Brain pericyte (primary cell): ENCODE measurements at regions not wholly inside any gene's neighbourhood (a gene's known extent, or its start where the extent isn't known, plus 50 kb on each side); places are given as distances from the start of the nearest gene placed in this dataset.

Experiments used
- DNase-seq: peaks from one replicate; pipeline ENCODE4 v3.0.0-alpha.2; 2012; ENCODE audit warnings: low read depth, low spot score

GRCh38 chr9:129400971-129401622, 219.8 kb downstream of the C9orf50 start:
- no peak for DNase-seq

GRCh38 chr9:129400001-129400970, 220.6 kb downstream of the C9orf50 start:
- no peak for DNase-seq

GRCh38 chr9:129399634-129399990, 221.3 kb downstream of the C9orf50 start:
- DNase-seq, result no peak

- DNase-seq, result no peak
Observed at GRCh38 chr9:129398961-129399633, 221.0 kb upstream of the IER5L start.

GRCh38 chr9:129398101-129398960, 220.3 kb upstream of the IER5L start:
- DNase-seq, result no peak

GRCh38 chr9:129397335-129397734, 219.3 kb upstream of the IER5L start:
- DNase-seq, result no peak

GRCh38 chr9:129396365-129396708, 218.3 kb upstream of the IER5L start:
- DNase-seq, result no peak

GRCh38 chr9:129395633-129396364, 217.7 kb upstream of the IER5L start:
- DNase-seq, result no peak

GRCh38 chr9:129394886-129395279, 216.8 kb upstream of the IER5L start:
- no peak for DNase-seq

GRCh38 chr9:129394061-129394885, 216.2 kb upstream of the IER5L start:
- no peak for DNase-seq

- no peak for DNase-seq
Observed at GRCh38 chr9:129393064-129393463, 215.0 kb upstream of the IER5L start.

- no peak for DNase-seq
Observed at GRCh38 chr9:129392093-129392541, 214.1 kb upstream of the IER5L start.

GRCh38 chr9:129391221-129391661, 213.2 kb upstream of the IER5L start:
- DNase-seq, result no peak

- no peak for DNase-seq
Observed at GRCh38 chr9:129390541-129390940, 212.5 kb upstream of the IER5L start.

- no peak for DNase-seq
Observed at GRCh38 chr9:129387822-129388221, 209.8 kb upstream of the IER5L start.

- no peak for DNase-seq
Observed at GRCh38 chr9:129386812-129387177, 208.7 kb upstream of the IER5L start.

GRCh38 chr9:129385211-129385934, 207.3 kb upstream of the IER5L start:
- DNase-seq, result no peak

GRCh38 chr9:129384491-129385210, 206.6 kb upstream of the IER5L start:
- no peak for DNase-seq
